CD14-positive monocyte (primary cell): ENCODE measurements at regions not wholly inside any gene's neighbourhood (a gene's known extent, or its start where the extent isn't known, plus 50 kb on each side); places are given as distances from the start of the nearest gene placed in this dataset.

Source experiments
- DNase-seq, 3 donors: peaks; one replicate each; pipeline ENCODE4 v3.0.0-alpha.2; 2011 to 2022
- H2AFZ ChIP-seq: 2 replicates; pipeline ENCODE4 v1.6.0; 2012; ENCODE audit warnings: mild to moderate bottlenecking, low read depth, low read length, inconsistent platforms; ENCODE audit not compliant: insufficient read depth, poor library complexity, severe bottlenecking
- H3K27ac ChIP-seq, 2 donors: 1 replicate in 1 of 2; 2 replicates in 1 of 2; pipeline ENCODE4 v1.5.1; 2012 to 2013; ENCODE audit warnings: low read length in 2 of 2, control low read depth in 1 of 2, inconsistent platforms in 1 of 2, low read depth in 1 of 2, mild to moderate bottlenecking in 1 of 2
- H3K27me3 ChIP-seq, 2 donors: one replicate each; pipeline versions ENCODE4 v1.6.0 to v1.6.1; 2011 to 2013; ENCODE audit warnings: low read length in 2 of 2; ENCODE audit not compliant: control insufficient read depth in 2 of 2, insufficient read depth in 2 of 2
- H3K36me3 ChIP-seq, 2 donors: replicated peaks in 1 of 2; 1 replicate in 1 of 2; 2 replicates in 1 of 2; pipeline versions ENCODE4 v1.5.1 to v1.6.1; 2012 to 2013; ENCODE audit warnings: low read length in 2 of 2, control low read depth in 1 of 2, inconsistent platforms in 1 of 2, mild to moderate bottlenecking in 1 of 2; ENCODE audit not compliant: insufficient read depth in 2 of 2, control insufficient read depth in 1 of 2
- H3K4me1 ChIP-seq, 2 donors: 1 replicate in 1 of 2; 2 replicates in 1 of 2; pipeline versions ENCODE4 v1.5.1 to v1.6.1; 2012 to 2013; ENCODE audit warnings: low read length in 2 of 2, control low read depth in 1 of 2, inconsistent platforms in 1 of 2, mild to moderate bottlenecking in 1 of 2, moderate library complexity in 1 of 2; ENCODE audit not compliant: insufficient read depth in 2 of 2, control insufficient read depth in 1 of 2
- H3K4me2 ChIP-seq: replicated peaks from 2 replicates; pipeline ENCODE3; 2012; ENCODE audit warnings: low read length, moderate library complexity, mild to moderate bottlenecking; ENCODE audit not compliant: poor library complexity, severe bottlenecking; ENCODE audit errors: extremely low read depth
- H3K4me3 ChIP-seq, 3 experiments: fragments of 200-600 bp in 1 of 3; sonication (generic) in 1 of 3; replicated peaks in 1 of 3; 1 replicate in 2 of 3; 2 replicates in 1 of 3; pipeline ENCODE4 v1.5.1; 2011 to 2013; ENCODE audit warnings: low read length in 3 of 3, mild to moderate bottlenecking in 3 of 3, control low read depth in 2 of 3, low read depth in 2 of 3, inconsistent platforms in 1 of 3, moderate library complexity in 1 of 3
- H3K79me2 ChIP-seq: 2 replicates; pipeline ENCODE4 v1.6.0; 2012; ENCODE audit warnings: mild to moderate bottlenecking, control low read depth, inconsistent platforms, low read length, moderate library complexity; ENCODE audit not compliant: insufficient read depth
- H3K9ac ChIP-seq: 2 replicates; pipeline ENCODE4 v1.6.0; 2017; ENCODE audit warnings: low read length, mild to moderate bottlenecking; ENCODE audit not compliant: insufficient read depth, poor library complexity, severe bottlenecking
- H3K9me3 ChIP-seq, 2 donors: replicated peaks in 1 of 2; 1 replicate in 1 of 2; 2 replicates in 1 of 2; pipeline versions ENCODE4 v1.5.1 to v1.6.1; 2012 to 2013; ENCODE audit warnings: low read length in 2 of 2, control low read depth in 1 of 2; ENCODE audit not compliant: control insufficient read depth in 1 of 2, insufficient read depth in 1 of 2
- H4K20me1 ChIP-seq: 2 replicates; pipeline ENCODE4 v1.6.0; 2012; ENCODE audit warnings: mild to moderate bottlenecking, low read length, control low read depth, moderate library complexity; ENCODE audit not compliant: insufficient read depth
- H3K27ac Mint-ChIP-seq, 7 donors: one replicate each; pipeline ENCODE4 v1.8.0; 2020; ENCODE audit warnings: mild to moderate bottlenecking in 7 of 7, mixed read lengths in 7 of 7, moderate library complexity in 6 of 7, inconsistent platforms in 2 of 7
- H3K27me3 Mint-ChIP-seq, 3 donors: one replicate each; pipeline ENCODE4 v1.8.0; 2021 to 2022; ENCODE audit warnings: low read depth in 3 of 3, mild to moderate bottlenecking in 3 of 3, mixed read lengths in 3 of 3, moderate library complexity in 3 of 3, inconsistent platforms in 1 of 3
- H3K36me3 Mint-ChIP-seq, 2 donors: one replicate each; pipeline ENCODE4 v1.8.0; 2020; ENCODE audit warnings: mixed read lengths in 2 of 2, inconsistent platforms in 1 of 2, mild to moderate bottlenecking in 1 of 2
- H3K4me1 Mint-ChIP-seq: one replicate; pipeline ENCODE4 v1.8.0; 2020; ENCODE audit warnings: mild to moderate bottlenecking, mixed read lengths
- H3K4me3 Mint-ChIP-seq, 2 donors: one replicate each; pipeline ENCODE4 v1.8.0; 2020; ENCODE audit warnings: mild to moderate bottlenecking in 2 of 2, mixed read lengths in 2 of 2, moderate library complexity in 1 of 2
- H3K9me3 Mint-ChIP-seq, 7 donors: one replicate each; pipeline ENCODE4 v1.8.0; 2020 to 2022; ENCODE audit warnings: mixed read lengths in 7 of 7, mild to moderate bottlenecking in 6 of 7, moderate library complexity in 6 of 7, inconsistent platforms in 2 of 7
- WGBS: methylation state at CpG from one replicate; pipeline ENCODE4 v1.1.5; 2013; ENCODE audit warnings: missing lambda C conversion rate; ENCODE audit not compliant: insufficient coverage; 5-methylcytosine and 5-hydroxymethylcytosine counted together
- intact Hi-C, 2 donors: fragments of 100-400 bp; cut with micrococcal nuclease; formaldehyde crosslinking; loops; one replicate each; pipeline versions ENCODE4 v1.15.0 to v1.15.1; 2023
- TF ChIP-seq, protein P1 (sequence below): fragments of 200-600 bp; IDR thresholded peaks from one replicate; pipeline ENCODE4 v1.8.0; 2022; ENCODE audit warnings: antibody characterized with exemption, mild to moderate bottlenecking

- intact Hi-C loops: no loop called here
- H3K4me3 ChIP-seq: no peak overlapping the region
- H3K27ac Mint-ChIP-seq: no peak overlapping the region
- H4K20me1 ChIP-seq: no peaks in the 10 kb centered on the region
- no peaks in the 10 kb centered on the region for H3K36me3 ChIP-seq
- no peak for DNase-seq
- no peaks in the 10 kb centered on the region for H3K79me2 ChIP-seq
- H3K4me1 ChIP-seq: no peaks in the 10 kb centered on the region
- H3K4me2 ChIP-seq: no peak overlapping the region
- no peak overlapping the region for H3K27ac ChIP-seq
- no peak overlapping the region for H3K9ac ChIP-seq
- no peaks in the 10 kb centered on the region for H3K36me3 Mint-ChIP-seq
- no peaks in the 10 kb centered on the region for H3K4me1 Mint-ChIP-seq
- no peak overlapping the region for H3K4me3 Mint-ChIP-seq
- peaks cover 0 to 9% (median 4%) of the 10 kb centered on the region in 7 donors for H3K9me3 Mint-ChIP-seq
- TF ChIP-seq, protein P1, sequence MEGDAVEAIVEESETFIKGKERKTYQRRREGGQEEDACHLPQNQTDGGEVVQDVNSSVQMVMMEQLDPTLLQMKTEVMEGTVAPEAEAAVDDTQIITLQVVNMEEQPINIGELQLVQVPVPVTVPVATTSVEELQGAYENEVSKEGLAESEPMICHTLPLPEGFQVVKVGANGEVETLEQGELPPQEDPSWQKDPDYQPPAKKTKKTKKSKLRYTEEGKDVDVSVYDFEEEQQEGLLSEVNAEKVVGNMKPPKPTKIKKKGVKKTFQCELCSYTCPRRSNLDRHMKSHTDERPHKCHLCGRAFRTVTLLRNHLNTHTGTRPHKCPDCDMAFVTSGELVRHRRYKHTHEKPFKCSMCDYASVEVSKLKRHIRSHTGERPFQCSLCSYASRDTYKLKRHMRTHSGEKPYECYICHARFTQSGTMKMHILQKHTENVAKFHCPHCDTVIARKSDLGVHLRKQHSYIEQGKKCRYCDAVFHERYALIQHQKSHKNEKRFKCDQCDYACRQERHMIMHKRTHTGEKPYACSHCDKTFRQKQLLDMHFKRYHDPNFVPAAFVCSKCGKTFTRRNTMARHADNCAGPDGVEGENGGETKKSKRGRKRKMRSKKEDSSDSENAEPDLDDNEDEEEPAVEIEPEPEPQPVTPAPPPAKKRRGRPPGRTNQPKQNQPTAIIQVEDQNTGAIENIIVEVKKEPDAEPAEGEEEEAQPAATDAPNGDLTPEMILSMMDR: no peak
- WGBS: no CpG with 5 or more reads among the region's 4 CpGs
- no peaks in the 10 kb centered on the region for H3K27me3 ChIP-seq
- peaks cover 0 to 3% of the 10 kb centered on the region in 2 donors for H3K9me3 ChIP-seq
- no peaks in the 10 kb centered on the region for H3K27me3 Mint-ChIP-seq
- no peak overlapping the region for H2AFZ ChIP-seq
Observed at GRCh38 chr13:89567025-89567424, 1780.5 kb upstream of the MIR17HG start.

DNA sequence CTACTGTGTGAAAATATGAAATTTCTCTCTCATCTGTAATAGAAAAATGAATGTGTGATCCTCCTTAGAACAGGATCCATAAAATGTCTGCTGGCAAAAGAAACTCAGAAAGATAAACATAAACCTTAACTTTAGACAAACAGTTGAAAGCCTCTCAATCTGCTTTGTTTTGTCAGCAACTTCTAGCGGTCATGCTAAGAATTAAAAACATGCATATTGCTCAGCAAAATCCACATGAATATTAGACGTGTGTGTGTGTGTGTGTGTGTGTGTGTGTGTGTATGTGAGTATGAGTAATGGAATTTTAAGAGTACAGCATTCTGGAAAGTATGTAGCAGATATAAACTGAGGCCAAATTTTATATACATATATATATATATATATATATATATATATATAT lies 1779.2 kb upstream of the MIR17HG start:
- no peak for DNase-seq
- Histone ChIP-seq H3K4me1 (no peaks in the 10 kb centered on the region), H3K27ac (no peak overlapping the region), H3K36me3 (no peaks in the 10 kb centered on the region), H3K27me3 (no peaks in the 10 kb centered on the region), H3K4me2 (no peak overlapping the region), H2AFZ (no peak overlapping the region), H3K9me3 (peaks cover 3 to 4% of the 10 kb centered on the region in 2 donors), H3K4me3 (no peak overlapping the region), H4K20me1 (no peaks in the 10 kb centered on the region), H3K9ac (no peak overlapping the region), H3K79me2 (no peaks in the 10 kb centered on the region)
- Mint-ChIP-seq H3K4me3 (no peak overlapping the region), H3K36me3 (no peaks in the 10 kb centered on the region), H3K4me1 (no peaks in the 10 kb centered on the region), H3K9me3 (peaks cover 2 to 10% (median 5%) of the 10 kb centered on the region in 7 donors), H3K27me3 (no peaks in the 10 kb centered on the region), H3K27ac (no peak overlapping the region)
- WGBS: no CpG with 5 or more reads among the region's 2 CpGs
- TF ChIP-seq, protein P1: no peak
- intact Hi-C loops: no loop called here
